Adrenal gland (tissue), 5 donors: ENCODE measurements at regions not wholly inside any gene's neighbourhood (a gene's known extent, or its start where the extent isn't known, plus 50 kb on each side); places are given as distances from the start of the nearest gene placed in this dataset.

Experiments used
- POLR2A ChIP-seq, 2 donors: fragments of 450-650 bp; IDR thresholded peaks; one replicate each; pipeline ENCODE4 v1.6.1; 2017; ENCODE audit warnings: antibody characterized with exemption in 2 of 2, mild to moderate bottlenecking in 2 of 2, moderate library complexity in 1 of 2
- TF ChIP-seq, protein P1 (sequence below), 6 experiments: fragments of 450-650 bp in 4 of 6; fragments of 200-600 bp in 2 of 6; sonication (generic) in 1 of 6; IDR thresholded peaks; 1 replicate in 5 of 6; 2 replicates in 1 of 6; pipeline versions ENCODE4 v1.5.1 to v1.8.0; 2016 to 2021; ENCODE audit warnings: antibody characterized with exemption in 6 of 6, mild to moderate bottlenecking in 2 of 6, moderate library complexity in 1 of 6
- donor health status: DM: no; HTN: no; CAD: no.

DNA sequence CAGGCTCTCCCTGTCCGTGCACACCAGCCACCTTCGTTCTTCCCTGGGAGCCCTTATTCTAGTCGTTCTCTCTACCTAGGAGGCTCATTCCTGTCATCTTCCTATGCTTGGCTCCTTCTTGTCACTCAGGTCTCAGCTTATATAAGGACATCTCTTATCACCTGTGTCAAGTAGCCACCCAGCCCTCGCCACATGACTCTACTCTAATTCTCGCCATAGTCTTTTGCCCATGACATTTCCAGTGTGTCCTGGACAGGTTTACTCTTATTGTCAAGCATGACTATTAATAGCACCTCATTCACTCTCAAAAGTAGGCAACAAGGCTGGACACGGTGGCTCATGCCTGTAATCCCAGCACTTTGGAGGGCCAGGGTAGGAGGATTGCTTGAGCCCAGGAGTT, 175.7 kb upstream of the NUDT4 start:
- TF ChIP-seq, protein P1, sequence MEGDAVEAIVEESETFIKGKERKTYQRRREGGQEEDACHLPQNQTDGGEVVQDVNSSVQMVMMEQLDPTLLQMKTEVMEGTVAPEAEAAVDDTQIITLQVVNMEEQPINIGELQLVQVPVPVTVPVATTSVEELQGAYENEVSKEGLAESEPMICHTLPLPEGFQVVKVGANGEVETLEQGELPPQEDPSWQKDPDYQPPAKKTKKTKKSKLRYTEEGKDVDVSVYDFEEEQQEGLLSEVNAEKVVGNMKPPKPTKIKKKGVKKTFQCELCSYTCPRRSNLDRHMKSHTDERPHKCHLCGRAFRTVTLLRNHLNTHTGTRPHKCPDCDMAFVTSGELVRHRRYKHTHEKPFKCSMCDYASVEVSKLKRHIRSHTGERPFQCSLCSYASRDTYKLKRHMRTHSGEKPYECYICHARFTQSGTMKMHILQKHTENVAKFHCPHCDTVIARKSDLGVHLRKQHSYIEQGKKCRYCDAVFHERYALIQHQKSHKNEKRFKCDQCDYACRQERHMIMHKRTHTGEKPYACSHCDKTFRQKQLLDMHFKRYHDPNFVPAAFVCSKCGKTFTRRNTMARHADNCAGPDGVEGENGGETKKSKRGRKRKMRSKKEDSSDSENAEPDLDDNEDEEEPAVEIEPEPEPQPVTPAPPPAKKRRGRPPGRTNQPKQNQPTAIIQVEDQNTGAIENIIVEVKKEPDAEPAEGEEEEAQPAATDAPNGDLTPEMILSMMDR (IDR thresholded peaks at IDR 0.05), result no peak
- no peak for TF ChIP-seq POLR2A (IDR thresholded peaks at IDR 0.05)
